GM23338 (cell line): ENCODE measurements at regions not wholly inside any gene's neighbourhood (a gene's known extent, or its start where the extent isn't known, plus 50 kb on each side); places are given as distances from the start of the nearest gene placed in this dataset.

Experiments used
- ATAC-seq: fragments of 200-7000 bp; cut with Tn5 transposase; 3 replicates; pipeline ENCODE4 v1.9.1; 2020
- DNase-seq: peaks from one replicate; pipeline ENCODE4 v3.0.0-alpha.2; 2015; ENCODE audit warnings: low spot score
- H2AFZ ChIP-seq: fragments of 200-600 bp; sonication (generic); 2 replicates; pipeline ENCODE4 v1.8.0; 2016; ENCODE audit warnings: antibody characterized with exemption, mild to moderate bottlenecking, moderate library complexity
- H3F3A ChIP-seq: fragments of 200-600 bp; sonication (generic); replicated peaks from 2 replicates; pipeline ENCODE4 v1.8.0; 2017; ENCODE audit warnings: antibody characterized with exemption, mixed run types, low read depth
- H3K27ac ChIP-seq: fragments of 200-600 bp; sonication (generic); 2 replicates; pipeline ENCODE4 v1.6.1; 2016; ENCODE audit warnings: low read depth
- H3K27me3 ChIP-seq: fragments of 200-600 bp; sonication (generic); 2 replicates; pipeline ENCODE4 v1.8.0; 2016; ENCODE audit warnings: mild to moderate bottlenecking, mixed run types, moderate library complexity; ENCODE audit not compliant: insufficient read depth
- H3K36me3 ChIP-seq: fragments of 200-600 bp; sonication (generic); 2 replicates; pipeline ENCODE4 v1.8.0; 2016; ENCODE audit warnings: mild to moderate bottlenecking; ENCODE audit not compliant: insufficient read depth
- H3K4me1 ChIP-seq: fragments of 200-600 bp; sonication (generic); 2 replicates; pipeline ENCODE4 v1.8.0; 2016; ENCODE audit warnings: mild to moderate bottlenecking, moderate library complexity; ENCODE audit not compliant: insufficient read depth
- H3K4me2 ChIP-seq: fragments of 200-600 bp; sonication (generic); 2 replicates; pipeline ENCODE4 v1.7.1; 2017; ENCODE audit warnings: mixed run types
- H3K4me3 ChIP-seq: fragments of 200-600 bp; sonication (generic); 2 replicates; pipeline ENCODE4 v1.6.1; 2016; ENCODE audit warnings: mixed run types
- H3K79me2 ChIP-seq: fragments of 200-600 bp; sonication (generic); replicated peaks from 2 replicates; pipeline ENCODE4 v1.8.0; 2017; ENCODE audit warnings: mild to moderate bottlenecking; ENCODE audit not compliant: insufficient read depth
- H3K9me2 ChIP-seq: fragments of 200-600 bp; sonication (generic); 2 replicates; pipeline ENCODE4 v1.8.0; 2017; ENCODE audit not compliant: insufficient read depth
- H4K20me1 ChIP-seq: fragments of 200-600 bp; sonication (generic); replicated peaks from 2 replicates; pipeline ENCODE4 v1.8.0; 2017; ENCODE audit warnings: mild to moderate bottlenecking; ENCODE audit not compliant: insufficient read depth
- H3K27ac Mint-ChIP-seq: 2 replicates; pipeline ENCODE4 v1.8.0; 2020; ENCODE audit warnings: inconsistent platforms, mild to moderate bottlenecking, moderate library complexity, mixed read lengths
- H3K27me3 Mint-ChIP-seq: 3 replicates; pipeline ENCODE4 v1.8.0; 2022; ENCODE audit warnings: low read depth, mild to moderate bottlenecking, moderate library complexity, mixed read lengths, inconsistent platforms; ENCODE audit not compliant: insufficient read depth, poor library complexity
- H3K36me3 Mint-ChIP-seq: 3 replicates; pipeline ENCODE4 v1.8.0; 2021; ENCODE audit warnings: low read depth, mild to moderate bottlenecking, inconsistent platforms, moderate library complexity, mixed read lengths
- H3K4me1 Mint-ChIP-seq: 3 replicates; pipeline ENCODE4 v1.8.0; 2020; ENCODE audit warnings: mild to moderate bottlenecking, inconsistent platforms, mixed read lengths
- H3K4me3 Mint-ChIP-seq: 3 replicates; pipeline ENCODE4 v1.8.0; 2021; ENCODE audit warnings: moderate library complexity, mild to moderate bottlenecking, inconsistent platforms, mixed read lengths
- H3K9me3 Mint-ChIP-seq: 3 replicates; pipeline ENCODE4 v1.8.0; 2020; ENCODE audit warnings: moderate library complexity, mild to moderate bottlenecking, inconsistent platforms, mixed read lengths
- CREB1 ChIP-seq: fragments of 250-450 bp; sonication (Bioruptor Pico); IDR thresholded peaks from 2 replicates; pipeline ENCODE4 v1.5.0; 2020; ENCODE audit warnings: low read depth, mild to moderate bottlenecking, moderate library complexity
- EZH2 ChIP-seq: fragments of 200-600 bp; sonication (generic); IDR thresholded peaks from one replicate; pipeline ENCODE4 v1.8.0; 2017; ENCODE audit warnings: antibody characterized with exemption, mild to moderate bottlenecking, low read depth; ENCODE audit not compliant: unreplicated experiment
- EZH2phosphoT487 ChIP-seq: fragments of 200-600 bp; sonication (generic); IDR thresholded peaks from one replicate; pipeline ENCODE4 v1.8.1; 2018; ENCODE audit warnings: antibody characterized with exemption; ENCODE audit not compliant: unreplicated experiment
- JUNB ChIP-seq: IDR thresholded peaks from one replicate; pipeline ENCODE4 v1.6.1; 2016; ENCODE audit warnings: antibody characterized with exemption; ENCODE audit not compliant: unreplicated experiment
- NANOG ChIP-seq: IDR thresholded peaks from 2 replicates; pipeline ENCODE4 v1.6.1; 2016; ENCODE audit warnings: antibody characterized with exemption, borderline replicate concordance
- POLR2AphosphoS5 ChIP-seq: IDR thresholded peaks from 2 replicates; pipeline ENCODE4 v1.6.1; 2016; ENCODE audit warnings: antibody characterized with exemption, low read depth
- STAT1 ChIP-seq: IDR thresholded peaks from one replicate; pipeline ENCODE4 v1.6.1; 2016; ENCODE audit warnings: antibody characterized with exemption; ENCODE audit not compliant: unreplicated experiment
- ZNF114 ChIP-seq: fragments of 250-450 bp; sonication (Bioruptor Pico); IDR thresholded peaks from 2 replicates; pipeline ENCODE4 v1.5.0; 2020; ENCODE audit warnings: mild to moderate bottlenecking, moderate library complexity
- ZNF331 ChIP-seq: fragments of 250-450 bp; sonication (Bioruptor Pico); IDR thresholded peaks from 2 replicates; pipeline ENCODE4 v1.5.0; 2020; ENCODE audit warnings: low read depth, mild to moderate bottlenecking, moderate library complexity
- TF ChIP-seq, protein P1 (sequence below), 2 experiments: fragments of 200-600 bp in 1 of 2; sonication (generic) in 1 of 2; conservative IDR thresholded peaks; 2 replicates each; pipeline versions ENCODE4 v1.5.1 to v1.6.1; 2016 to 2017; ENCODE audit warnings: antibody characterized with exemption in 2 of 2, low read depth in 2 of 2, mild to moderate bottlenecking in 2 of 2, moderate library complexity in 1 of 2
- TF ChIP-seq, protein P2 (sequence below): fragments of 250-450 bp; sonication (Bioruptor Pico); IDR thresholded peaks from 2 replicates; pipeline ENCODE4 v1.5.0; 2020; ENCODE audit warnings: mild to moderate bottlenecking, moderate library complexity
- TF ChIP-seq, protein P3 (sequence below): IDR thresholded peaks from 2 replicates; pipeline ENCODE4 v1.6.1; 2016; ENCODE audit warnings: antibody characterized with exemption
- TF ChIP-seq, protein P4 (sequence below): IDR thresholded peaks from one replicate; pipeline ENCODE4 v1.6.1; 2018; ENCODE audit warnings: antibody characterized with exemption; ENCODE audit not compliant: unreplicated experiment

DNA sequence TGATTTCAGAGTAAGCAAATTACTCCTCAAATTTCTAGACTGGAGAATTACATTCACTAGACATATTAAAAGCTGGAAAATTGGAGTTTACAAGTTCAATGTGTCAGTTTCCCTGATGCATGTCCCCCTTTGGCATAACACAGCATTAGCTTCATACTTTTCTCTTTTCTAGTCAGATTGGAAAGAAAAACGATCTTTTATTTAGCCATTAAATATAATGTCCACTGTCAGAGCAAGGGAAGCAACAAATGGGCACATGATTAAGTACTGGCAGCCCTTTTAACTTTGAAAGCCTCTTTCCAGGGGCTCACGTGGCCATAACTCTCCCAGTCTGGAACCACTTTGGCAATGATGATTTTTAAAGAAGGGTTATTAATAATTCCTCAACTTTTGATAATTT is 203.3 kb downstream of the KCNN2 start:
- no peak overlapping the region for H3K27ac Mint-ChIP-seq
- Histone ChIP-seq H2AFZ (no peak overlapping the region), H3K4me1 (no peaks in the 10 kb centered on the region), H3K79me2 (no peaks in the 10 kb centered on the region), H3K9me2 (no peaks in the 10 kb centered on the region; the same call in 1 of the 2 replicates), H3F3A (no peaks in the 10 kb centered on the region), H4K20me1 (no peaks in the 10 kb centered on the region), H3K4me3 (no peak overlapping the region), H3K4me2 (no peak overlapping the region), H3K36me3 (no peaks in the 10 kb centered on the region), H3K27ac (no peak overlapping the region), H3K27me3 (no peaks in the 10 kb centered on the region)
- H3K36me3 Mint-ChIP-seq = peaks cover 8% of the 10 kb centered on the region
- DNase-seq (no peak), ATAC-seq (no peak)
- no peaks in the 10 kb centered on the region for H3K27me3 Mint-ChIP-seq
- no peaks in the 10 kb centered on the region for H3K4me1 Mint-ChIP-seq
- H3K4me3 Mint-ChIP-seq = no peak overlapping the region
- TF ChIP-seq NANOG = no peak
- TF ChIP-seq, protein P1, sequence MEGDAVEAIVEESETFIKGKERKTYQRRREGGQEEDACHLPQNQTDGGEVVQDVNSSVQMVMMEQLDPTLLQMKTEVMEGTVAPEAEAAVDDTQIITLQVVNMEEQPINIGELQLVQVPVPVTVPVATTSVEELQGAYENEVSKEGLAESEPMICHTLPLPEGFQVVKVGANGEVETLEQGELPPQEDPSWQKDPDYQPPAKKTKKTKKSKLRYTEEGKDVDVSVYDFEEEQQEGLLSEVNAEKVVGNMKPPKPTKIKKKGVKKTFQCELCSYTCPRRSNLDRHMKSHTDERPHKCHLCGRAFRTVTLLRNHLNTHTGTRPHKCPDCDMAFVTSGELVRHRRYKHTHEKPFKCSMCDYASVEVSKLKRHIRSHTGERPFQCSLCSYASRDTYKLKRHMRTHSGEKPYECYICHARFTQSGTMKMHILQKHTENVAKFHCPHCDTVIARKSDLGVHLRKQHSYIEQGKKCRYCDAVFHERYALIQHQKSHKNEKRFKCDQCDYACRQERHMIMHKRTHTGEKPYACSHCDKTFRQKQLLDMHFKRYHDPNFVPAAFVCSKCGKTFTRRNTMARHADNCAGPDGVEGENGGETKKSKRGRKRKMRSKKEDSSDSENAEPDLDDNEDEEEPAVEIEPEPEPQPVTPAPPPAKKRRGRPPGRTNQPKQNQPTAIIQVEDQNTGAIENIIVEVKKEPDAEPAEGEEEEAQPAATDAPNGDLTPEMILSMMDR (conservative IDR thresholded peaks at IDR 0.05; ENCODE audit: low read depth in 2 of 2) = no peak
- TF ChIP-seq EZH2 = no peak
- TF ChIP-seq POLR2AphosphoS5 = no peak
- TF ChIP-seq, protein P2, sequence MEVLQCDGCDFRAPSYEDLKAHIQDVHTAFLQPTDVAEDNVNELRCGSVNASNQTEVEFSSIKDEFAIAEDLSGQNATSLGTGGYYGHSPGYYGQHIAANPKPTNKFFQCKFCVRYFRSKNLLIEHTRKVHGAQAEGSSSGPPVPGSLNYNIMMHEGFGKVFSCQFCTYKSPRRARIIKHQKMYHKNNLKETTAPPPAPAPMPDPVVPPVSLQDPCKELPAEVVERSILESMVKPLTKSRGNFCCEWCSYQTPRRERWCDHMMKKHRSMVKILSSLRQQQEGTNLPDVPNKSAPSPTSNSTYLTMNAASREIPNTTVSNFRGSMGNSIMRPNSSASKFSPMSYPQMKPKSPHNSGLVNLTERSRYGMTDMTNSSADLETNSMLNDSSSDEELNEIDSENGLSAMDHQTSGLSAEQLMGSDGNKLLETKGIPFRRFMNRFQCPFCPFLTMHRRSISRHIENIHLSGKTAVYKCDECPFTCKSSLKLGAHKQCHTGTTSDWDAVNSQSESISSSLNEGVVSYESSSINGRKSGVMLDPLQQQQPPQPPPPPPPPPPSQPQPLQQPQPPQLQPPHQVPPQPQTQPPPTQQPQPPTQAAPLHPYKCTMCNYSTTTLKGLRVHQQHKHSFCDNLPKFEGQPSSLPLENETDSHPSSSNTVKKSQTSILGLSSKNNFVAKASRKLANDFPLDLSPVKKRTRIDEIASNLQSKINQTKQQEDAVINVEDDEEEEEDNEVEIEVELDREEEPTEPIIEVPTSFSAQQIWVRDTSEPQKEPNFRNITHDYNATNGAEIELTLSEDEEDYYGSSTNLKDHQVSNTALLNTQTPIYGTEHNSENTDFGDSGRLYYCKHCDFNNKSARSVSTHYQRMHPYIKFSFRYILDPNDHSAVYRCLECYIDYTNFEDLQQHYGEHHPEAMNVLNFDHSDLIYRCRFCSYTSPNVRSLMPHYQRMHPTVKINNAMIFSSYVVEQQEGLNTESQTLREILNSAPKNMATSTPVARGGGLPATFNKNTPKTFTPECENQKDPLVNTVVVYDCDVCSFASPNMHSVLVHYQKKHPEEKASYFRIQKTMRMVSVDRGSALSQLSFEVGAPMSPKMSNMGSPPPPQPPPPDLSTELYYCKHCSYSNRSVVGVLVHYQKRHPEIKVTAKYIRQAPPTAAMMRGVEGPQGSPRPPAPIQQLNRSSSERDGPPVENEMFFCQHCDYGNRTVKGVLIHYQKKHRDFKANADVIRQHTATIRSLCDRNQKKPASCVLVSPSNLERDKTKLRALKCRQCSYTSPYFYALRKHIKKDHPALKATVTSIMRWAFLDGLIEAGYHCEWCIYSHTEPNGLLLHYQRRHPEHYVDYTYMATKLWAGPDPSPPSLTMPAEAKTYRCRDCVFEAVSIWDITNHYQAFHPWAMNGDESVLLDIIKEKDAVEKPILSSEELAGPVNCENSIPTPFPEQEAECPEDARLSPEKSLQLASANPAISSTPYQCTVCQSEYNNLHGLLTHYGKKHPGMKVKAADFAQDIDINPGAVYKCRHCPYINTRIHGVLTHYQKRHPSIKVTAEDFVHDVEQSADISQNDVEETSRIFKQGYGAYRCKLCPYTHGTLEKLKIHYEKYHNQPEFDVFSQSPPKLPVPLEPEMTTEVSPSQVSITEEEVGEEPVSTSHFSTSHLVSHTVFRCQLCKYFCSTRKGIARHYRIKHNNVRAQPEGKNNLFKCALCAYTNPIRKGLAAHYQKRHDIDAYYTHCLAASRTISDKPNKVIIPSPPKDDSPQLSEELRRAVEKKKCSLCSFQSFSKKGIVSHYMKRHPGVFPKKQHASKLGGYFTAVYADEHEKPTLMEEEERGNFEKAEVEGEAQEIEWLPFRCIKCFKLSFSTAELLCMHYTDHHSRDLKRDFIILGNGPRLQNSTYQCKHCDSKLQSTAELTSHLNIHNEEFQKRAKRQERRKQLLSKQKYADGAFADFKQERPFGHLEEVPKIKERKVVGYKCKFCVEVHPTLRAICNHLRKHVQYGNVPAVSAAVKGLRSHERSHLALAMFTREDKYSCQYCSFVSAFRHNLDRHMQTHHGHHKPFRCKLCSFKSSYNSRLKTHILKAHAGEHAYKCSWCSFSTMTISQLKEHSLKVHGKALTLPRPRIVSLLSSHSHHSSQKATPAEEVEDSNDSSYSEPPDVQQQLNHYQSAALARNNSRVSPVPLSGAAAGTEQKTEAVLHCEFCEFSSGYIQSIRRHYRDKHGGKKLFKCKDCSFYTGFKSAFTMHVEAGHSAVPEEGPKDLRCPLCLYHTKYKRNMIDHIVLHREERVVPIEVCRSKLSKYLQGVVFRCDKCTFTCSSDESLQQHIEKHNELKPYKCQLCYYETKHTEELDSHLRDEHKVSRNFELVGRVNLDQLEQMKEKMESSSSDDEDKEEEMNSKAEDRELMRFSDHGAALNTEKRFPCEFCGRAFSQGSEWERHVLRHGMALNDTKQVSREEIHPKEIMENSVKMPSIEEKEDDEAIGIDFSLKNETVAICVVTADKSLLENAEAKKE (CRISPR knock-in tag) = no peak
- TF ChIP-seq, protein P3, sequence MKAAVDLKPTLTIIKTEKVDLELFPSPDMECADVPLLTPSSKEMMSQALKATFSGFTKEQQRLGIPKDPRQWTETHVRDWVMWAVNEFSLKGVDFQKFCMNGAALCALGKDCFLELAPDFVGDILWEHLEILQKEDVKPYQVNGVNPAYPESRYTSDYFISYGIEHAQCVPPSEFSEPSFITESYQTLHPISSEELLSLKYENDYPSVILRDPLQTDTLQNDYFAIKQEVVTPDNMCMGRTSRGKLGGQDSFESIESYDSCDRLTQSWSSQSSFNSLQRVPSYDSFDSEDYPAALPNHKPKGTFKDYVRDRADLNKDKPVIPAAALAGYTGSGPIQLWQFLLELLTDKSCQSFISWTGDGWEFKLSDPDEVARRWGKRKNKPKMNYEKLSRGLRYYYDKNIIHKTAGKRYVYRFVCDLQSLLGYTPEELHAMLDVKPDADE = no peak
- TF ChIP-seq ZNF114 = no peak
- TF ChIP-seq JUNB = no peak
- TF ChIP-seq EZH2phosphoT487 = no peak
- TF ChIP-seq CREB1 (CRISPR knock-in tag) = no peak
- no peak for TF ChIP-seq STAT1
- no peak for TF ChIP-seq ZNF331
- TF ChIP-seq, protein P4, sequence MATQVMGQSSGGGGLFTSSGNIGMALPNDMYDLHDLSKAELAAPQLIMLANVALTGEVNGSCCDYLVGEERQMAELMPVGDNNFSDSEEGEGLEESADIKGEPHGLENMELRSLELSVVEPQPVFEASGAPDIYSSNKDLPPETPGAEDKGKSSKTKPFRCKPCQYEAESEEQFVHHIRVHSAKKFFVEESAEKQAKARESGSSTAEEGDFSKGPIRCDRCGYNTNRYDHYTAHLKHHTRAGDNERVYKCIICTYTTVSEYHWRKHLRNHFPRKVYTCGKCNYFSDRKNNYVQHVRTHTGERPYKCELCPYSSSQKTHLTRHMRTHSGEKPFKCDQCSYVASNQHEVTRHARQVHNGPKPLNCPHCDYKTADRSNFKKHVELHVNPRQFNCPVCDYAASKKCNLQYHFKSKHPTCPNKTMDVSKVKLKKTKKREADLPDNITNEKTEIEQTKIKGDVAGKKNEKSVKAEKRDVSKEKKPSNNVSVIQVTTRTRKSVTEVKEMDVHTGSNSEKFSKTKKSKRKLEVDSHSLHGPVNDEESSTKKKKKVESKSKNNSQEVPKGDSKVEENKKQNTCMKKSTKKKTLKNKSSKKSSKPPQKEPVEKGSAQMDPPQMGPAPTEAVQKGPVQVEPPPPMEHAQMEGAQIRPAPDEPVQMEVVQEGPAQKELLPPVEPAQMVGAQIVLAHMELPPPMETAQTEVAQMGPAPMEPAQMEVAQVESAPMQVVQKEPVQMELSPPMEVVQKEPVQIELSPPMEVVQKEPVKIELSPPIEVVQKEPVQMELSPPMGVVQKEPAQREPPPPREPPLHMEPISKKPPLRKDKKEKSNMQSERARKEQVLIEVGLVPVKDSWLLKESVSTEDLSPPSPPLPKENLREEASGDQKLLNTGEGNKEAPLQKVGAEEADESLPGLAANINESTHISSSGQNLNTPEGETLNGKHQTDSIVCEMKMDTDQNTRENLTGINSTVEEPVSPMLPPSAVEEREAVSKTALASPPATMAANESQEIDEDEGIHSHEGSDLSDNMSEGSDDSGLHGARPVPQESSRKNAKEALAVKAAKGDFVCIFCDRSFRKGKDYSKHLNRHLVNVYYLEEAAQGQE = no peak
- H3K9me3 Mint-ChIP-seq = peaks cover 17% of the 10 kb centered on the region
